A673 (cell line): ENCODE measurements at regions not wholly inside any gene's neighbourhood (a gene's known extent, or its start where the extent isn't known, plus 50 kb on each side); places are given as distances from the start of the nearest gene placed in this dataset.

Experiments
- EZH2 ChIP-seq: fragments of 200-600 bp; sonication (generic); IDR thresholded peaks from 2 replicates; pipeline ENCODE4 v1.6.1; 2017; ENCODE audit warnings: borderline replicate concordance, low read depth, mild to moderate bottlenecking, mixed read lengths, antibody characterized with exemption, low read length; ENCODE audit not compliant: poor library complexity, severe bottlenecking
- TF ChIP-seq, protein P1 (sequence below): fragments of 300-800, 200-600 bp; sonication (generic); conservative IDR thresholded peaks from 2 replicates; pipeline ENCODE4 v1.5.1; 2017; ENCODE audit warnings: low read depth, mild to moderate bottlenecking, antibody characterized with exemption, low read length, moderate library complexity, mixed read lengths

DNA sequence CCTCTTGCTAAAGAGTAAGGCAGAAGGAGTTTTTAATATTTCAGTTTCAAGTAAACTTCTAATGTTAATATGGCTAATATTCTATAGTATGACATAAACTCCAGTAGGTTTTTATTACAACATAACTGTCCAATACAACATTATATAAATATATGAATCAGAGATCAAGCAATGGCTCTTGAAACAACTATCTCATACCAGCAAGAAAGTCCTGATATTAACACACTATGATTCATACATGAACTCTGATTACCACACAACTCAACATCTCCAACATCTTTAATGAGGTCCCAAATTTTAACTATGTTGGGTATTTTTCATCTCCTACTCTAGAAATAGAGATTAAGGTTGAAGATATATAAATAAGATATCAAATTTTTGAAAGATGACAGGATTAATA, 878.3 kb downstream of the TLE1 start:
- TF ChIP-seq, protein P1, sequence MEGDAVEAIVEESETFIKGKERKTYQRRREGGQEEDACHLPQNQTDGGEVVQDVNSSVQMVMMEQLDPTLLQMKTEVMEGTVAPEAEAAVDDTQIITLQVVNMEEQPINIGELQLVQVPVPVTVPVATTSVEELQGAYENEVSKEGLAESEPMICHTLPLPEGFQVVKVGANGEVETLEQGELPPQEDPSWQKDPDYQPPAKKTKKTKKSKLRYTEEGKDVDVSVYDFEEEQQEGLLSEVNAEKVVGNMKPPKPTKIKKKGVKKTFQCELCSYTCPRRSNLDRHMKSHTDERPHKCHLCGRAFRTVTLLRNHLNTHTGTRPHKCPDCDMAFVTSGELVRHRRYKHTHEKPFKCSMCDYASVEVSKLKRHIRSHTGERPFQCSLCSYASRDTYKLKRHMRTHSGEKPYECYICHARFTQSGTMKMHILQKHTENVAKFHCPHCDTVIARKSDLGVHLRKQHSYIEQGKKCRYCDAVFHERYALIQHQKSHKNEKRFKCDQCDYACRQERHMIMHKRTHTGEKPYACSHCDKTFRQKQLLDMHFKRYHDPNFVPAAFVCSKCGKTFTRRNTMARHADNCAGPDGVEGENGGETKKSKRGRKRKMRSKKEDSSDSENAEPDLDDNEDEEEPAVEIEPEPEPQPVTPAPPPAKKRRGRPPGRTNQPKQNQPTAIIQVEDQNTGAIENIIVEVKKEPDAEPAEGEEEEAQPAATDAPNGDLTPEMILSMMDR: no peak
- no peak for TF ChIP-seq EZH2
